IPS-NIHi7 (cell line): ENCODE measurements at regions not wholly inside any gene's neighbourhood (a gene's known extent, or its start where the extent isn't known, plus 50 kb on each side); places are given as distances from the start of the nearest gene placed in this dataset.
"Not testable (repeated sequence)": the region's sequence is repeated elsewhere in the genome, so short reads cannot be mapped to it uniquely, and the experiment has no call there.

Source experiments
- DNase-seq: peaks from one replicate; pipeline ENCODE4 v3.0.0; 2012; ENCODE audit warnings: mixed read lengths; ENCODE audit errors: extremely low spot score

GRCh38 chr17:83159204-83160049, 80.0 kb downstream of the METRNL start:
- DNase-seq = no peak

GRCh38 chr17:83160443-83161297, 81.3 kb downstream of the METRNL start:
- DNase-seq = peak; percentile 7

DNA sequence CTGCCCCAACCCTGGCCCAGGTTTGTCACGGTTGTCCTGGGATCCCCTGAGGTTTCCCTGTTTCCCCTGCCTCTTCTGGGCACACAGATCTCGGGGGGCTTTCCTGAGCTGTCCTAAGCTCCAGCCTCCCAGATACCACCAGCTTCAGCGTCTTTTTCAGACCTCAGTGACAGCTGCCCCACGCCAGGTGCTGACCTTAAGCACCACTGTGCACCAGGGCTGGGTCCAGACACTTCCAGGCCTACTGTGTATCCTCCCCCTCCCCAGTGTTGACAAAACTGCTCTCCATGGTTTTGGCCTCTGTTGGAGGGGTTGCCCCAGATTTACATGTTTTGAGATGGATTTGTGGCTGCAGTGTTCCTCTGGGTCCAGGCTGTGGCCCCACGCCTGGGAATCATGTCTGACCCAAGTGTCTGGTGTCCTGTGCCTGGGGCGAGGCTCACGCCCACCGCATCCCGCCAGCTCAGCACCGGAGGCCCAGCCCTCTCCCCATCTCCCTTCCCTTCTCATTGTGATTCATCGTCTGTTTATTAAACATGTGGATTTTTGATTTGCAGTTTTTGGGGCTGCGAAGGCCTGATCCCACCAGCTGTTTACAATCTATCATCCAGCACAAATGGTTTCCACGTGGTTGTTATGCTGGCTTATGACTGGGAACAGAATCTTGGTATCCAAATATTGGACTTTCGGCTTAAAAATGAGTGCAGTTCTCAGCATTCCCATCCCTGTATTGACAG, 82.1 kb downstream of the METRNL start:
- no peak for DNase-seq

DNA sequence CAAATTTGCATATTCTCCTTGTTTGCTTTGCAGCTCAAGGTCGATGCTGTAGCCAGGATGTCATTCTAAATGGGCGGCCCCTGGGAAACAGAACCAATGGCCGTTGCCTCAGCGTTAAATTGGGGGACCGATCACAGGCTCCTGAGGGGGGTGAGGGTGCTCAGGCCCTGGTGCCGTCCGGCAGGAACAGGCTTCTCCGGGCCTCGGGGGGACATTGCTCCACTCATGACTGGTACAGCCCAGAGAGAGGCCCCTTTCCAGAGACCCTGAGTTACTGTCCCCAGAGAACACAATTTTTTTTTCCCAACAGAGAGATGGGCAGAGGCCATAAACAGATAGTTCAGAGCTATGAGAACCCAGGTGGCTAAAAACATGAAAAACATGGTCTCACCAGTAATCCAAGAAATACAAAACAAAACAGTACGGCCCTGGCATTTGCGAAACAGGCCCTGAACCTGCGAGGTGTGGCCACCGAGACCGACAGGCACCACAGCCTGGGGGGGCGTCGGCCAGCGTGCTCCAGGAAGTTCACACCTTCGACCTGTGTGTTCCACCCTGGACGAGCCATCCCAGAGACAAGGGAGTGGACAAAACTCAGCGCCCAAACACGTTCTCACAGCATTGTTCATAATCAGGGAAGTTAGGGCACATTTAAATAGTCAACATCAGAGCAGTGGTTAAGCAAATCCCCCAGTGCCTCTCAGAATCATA, 82.8 kb downstream of the METRNL start:
- DNase-seq = no peak

GRCh38 chr17:83164490-83164889, 85.1 kb downstream of the METRNL start:
- no peak for DNase-seq

GRCh38 chr17:83170571-83171260, 91.3 kb downstream of the METRNL start:
- no peak for DNase-seq

DNA sequence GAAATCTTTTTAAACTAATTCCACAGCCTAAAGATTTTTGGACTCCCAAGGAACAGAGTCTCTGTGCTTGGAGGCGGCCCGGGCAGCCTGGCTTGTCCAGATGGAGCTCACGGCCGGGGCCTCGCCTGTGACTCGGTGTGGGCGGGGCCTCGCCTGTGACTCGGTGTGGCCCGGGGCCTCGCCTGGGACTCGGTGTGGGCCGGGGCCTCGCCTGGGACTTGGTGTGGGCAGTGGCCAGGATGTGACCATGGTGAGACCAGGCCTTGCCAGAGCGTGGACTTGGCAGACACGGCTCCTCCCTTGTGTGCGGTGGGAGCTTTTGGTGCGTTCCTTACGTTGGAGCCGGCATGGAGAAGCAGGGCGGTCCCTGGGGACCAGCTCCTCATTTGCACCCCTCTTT, 92.3 kb downstream of the METRNL start:
- DNase-seq = peak; percentile 77

DNA sequence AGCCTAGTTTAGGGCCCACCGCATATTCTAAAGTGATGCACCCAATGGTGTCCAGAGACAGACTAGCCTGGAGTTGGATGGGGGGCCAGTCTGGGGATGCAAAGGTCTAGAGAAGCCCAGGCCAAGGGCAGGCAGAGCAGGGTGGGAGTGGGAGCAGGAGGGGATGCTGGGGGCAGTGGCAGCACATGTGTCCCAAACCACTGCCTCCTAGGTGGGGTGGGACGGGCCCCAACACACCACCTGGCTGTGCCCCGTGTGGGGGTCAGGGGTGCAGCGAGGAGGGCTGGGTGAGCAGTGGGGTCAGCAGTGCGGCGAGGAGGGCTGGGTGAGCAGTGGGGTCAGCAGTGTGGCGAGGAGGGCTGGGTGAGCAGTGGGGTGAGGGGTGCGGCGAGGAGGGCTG, 92.7 kb downstream of the METRNL start:
- not testable (repeated sequence) for DNase-seq

GRCh38 chr17:83172646-83173045, 93.2 kb downstream of the METRNL start:
- DNase-seq = not testable (repeated sequence)

DNA sequence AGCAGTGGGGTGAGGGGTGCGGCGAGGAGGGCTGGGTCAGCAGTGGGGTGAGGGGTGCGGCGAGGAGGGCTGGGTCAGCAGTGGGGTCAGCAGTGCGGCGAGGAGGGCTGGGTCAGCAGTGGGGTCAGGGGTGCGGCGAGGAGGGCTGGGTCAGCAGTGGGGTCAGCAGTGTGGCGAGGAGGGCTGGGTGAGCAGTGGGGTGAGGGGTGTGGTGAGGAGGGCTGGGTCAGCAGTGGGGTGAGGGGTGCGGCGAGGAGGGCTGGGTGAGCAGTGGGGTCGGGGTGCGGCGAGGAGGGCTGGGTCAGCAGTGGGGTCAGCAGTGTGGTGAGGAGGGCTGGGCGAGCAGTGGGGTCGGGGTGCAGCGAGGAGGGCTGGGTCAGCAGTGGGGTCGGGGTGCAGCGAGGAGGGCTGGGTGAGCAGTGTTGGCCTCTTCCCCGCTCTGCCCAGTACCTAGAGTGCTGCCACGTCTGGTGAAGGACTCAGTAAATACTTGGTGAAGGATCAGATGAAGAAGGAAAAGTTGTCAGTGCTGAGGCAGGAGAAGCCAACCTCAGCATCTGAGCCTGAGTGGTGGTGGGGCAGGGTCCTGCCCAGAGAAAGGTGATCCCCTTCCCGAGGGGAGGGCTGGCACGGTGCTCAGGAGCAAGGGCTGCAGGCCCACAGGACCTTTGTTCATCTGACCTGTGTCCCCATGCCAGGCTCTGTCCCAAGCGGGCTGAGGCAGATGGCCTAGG, 93.9 kb downstream of the METRNL start:
- DNase-seq = not testable (repeated sequence)

- no peak for DNase-seq
Measured at GRCh38 chr17:83173914-83174361, 94.5 kb downstream of the METRNL start.

DNA sequence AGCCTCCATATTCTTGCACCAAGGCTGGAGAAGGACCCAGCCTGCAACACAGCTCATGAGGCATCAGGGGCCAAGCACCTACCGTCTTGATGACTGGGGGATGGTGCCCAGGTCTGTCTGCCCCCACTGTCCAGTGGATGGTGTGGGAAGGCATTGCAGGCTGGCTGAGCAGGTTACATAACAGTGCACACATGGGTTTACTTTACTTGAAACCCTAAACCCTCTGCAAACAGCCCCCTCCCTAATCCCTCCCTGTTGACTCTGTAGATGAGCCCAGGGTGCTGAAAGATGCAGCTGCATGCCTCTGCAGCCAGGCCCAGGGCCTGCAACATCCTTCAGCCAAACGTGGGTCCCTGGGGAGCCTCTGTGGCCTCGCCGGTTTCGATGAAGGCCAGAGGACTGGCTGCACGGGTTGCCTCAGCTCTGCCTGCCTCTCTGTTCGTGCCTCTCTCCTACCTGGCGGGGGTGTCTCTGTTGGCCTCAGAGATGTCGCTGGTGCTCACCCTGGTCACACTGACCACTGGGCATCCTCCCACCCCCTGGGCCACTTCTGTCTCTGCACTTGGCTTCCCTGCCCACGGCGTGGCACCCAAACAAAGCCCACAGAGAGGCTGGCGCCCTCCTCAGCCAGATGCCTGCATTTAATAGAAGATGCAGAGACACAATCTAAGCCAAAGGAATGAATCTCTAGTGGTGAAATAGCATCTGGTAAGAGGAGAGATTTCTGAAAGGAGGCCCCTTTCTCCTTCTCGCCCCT, 95.1 kb downstream of the METRNL start:
- DNase-seq = no peak

GRCh38 chr17:83175119-83175821, 95.9 kb downstream of the METRNL start:
- DNase-seq = no peak

DNA sequence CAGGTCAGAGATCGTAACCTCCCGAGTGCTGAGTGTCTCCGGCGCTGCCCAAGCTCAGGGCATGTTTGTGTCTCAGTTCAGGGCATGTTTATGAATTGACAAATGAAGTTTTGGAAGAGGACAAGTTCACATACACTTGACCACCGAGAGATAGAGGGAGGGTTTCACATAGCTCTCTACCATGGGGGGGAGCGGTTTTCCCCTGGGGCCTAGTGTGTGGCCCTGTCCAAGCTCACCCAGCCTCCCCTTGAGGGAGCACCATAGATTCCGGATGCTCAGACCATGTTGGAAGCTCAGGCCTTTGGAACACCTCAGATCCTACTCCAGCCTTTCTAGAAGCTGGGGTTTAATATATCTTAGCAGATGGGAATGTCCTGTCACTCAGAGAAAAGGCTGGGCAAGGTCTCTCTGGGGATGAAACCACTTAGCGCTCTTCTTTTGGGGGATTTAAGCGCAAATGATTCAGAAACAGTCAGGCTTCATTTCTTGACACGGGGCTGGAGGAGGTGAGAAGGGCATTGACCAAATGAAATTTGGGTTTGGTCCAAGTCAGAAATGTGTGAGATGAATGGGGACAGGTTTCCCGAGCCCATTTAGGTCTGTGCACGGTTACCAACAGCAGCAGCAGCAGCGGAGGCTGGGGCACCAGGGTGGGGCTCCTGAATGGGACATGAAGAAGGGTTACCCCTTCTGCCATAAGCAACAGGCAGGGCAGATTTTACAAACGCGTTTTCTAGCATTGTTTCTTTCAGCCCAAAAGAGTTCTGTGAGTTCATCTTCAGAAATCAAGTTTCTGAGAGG, 96.6 kb downstream of the METRNL start:
- DNase-seq = no peak

- DNase-seq = no peak
Measured at GRCh38 chr17:83176623-83177583, 97.5 kb downstream of the METRNL start.
